GM23248 (cell line): ENCODE measurements at regions not wholly inside any gene's neighbourhood (a gene's known extent, or its start where the extent isn't known, plus 50 kb on each side); places are given as distances from the start of the nearest gene placed in this dataset.

Source experiments
- EZH2 ChIP-seq: fragments of 200-600 bp; sonication (generic); IDR thresholded peaks from 2 replicates; pipeline ENCODE4 v1.6.1; 2018; ENCODE audit warnings: antibody characterized with exemption, mild to moderate bottlenecking; ENCODE audit not compliant: insufficient read depth, poor library complexity, severe bottlenecking
- EZH2phosphoT487 ChIP-seq: fragments of 200-600 bp; sonication (generic); IDR thresholded peaks from 2 replicates; pipeline ENCODE4 v1.6.1; 2018; ENCODE audit warnings: antibody characterized with exemption, moderate library complexity, mild to moderate bottlenecking, low read depth; ENCODE audit not compliant: insufficient read depth

DNA sequence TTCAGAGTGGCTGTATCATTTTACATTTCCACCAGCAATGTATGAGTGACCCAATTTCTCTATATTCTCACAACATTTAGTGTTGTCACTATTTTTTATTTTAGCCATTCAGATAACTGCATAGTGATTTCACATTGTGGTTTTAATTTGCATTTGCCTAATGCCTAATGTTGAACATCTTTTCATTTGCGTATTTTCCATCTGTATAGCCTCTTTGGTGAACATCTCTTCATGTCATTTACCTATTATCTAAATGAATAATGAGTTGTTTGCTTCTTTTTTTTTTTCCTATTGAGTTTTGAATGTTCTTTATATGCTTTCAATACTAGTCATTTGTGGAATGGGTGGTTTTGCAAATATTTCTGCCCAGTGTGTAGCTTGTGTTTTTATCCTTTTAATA is 120.9 kb upstream of the CPHXL start:
- TF ChIP-seq EZH2phosphoT487 (no peak), EZH2 (no peak)
